Central memory CD8-positive, alpha-beta T cell (primary cell): ENCODE measurements at regions not wholly inside any gene's neighbourhood (a gene's known extent, or its start where the extent isn't known, plus 50 kb on each side); places are given as distances from the start of the nearest gene placed in this dataset.

ENCODE experiments used
- ATAC-seq: fragments of 150-1000 bp; cut with Tn5 transposase; replicated peaks from 2 replicates; pipeline ENCODE4 v1.10.0; 2022; ENCODE audit warnings: mild to moderate bottlenecking, moderate FRiP score, moderate number of reproducible peaks; ENCODE audit not compliant: poor library complexity, severe bottlenecking; ENCODE audit errors: extremely low read depth
- DNase-seq, 2 donors: peaks; one replicate each; pipeline ENCODE4 v3.0.0; 2021; ENCODE audit warnings: low spot score in 2 of 2
- H3K27ac Mint-ChIP-seq: one replicate; pipeline ENCODE4 v1.8.0; 2022; ENCODE audit warnings: low read depth, mild to moderate bottlenecking, moderate library complexity, mixed read lengths
- H3K27me3 Mint-ChIP-seq: one replicate; pipeline ENCODE4 v1.8.0; 2022; ENCODE audit warnings: mixed read lengths
- H3K36me3 Mint-ChIP-seq: one replicate; pipeline ENCODE4 v1.8.0; 2022; ENCODE audit warnings: mild to moderate bottlenecking, moderate library complexity, mixed read lengths; ENCODE audit not compliant: insufficient read depth
- H3K4me1 Mint-ChIP-seq: one replicate; pipeline ENCODE4 v1.8.0; 2022; ENCODE audit warnings: mixed read lengths
- H3K4me3 Mint-ChIP-seq: one replicate; pipeline ENCODE4 v1.8.0; 2022; ENCODE audit warnings: mild to moderate bottlenecking, moderate library complexity, mixed read lengths
- H3K9me3 Mint-ChIP-seq: one replicate; pipeline ENCODE4 v1.8.0; 2022; ENCODE audit warnings: mixed read lengths

GRCh38 chr13:111919849-111920248 is 147.1 kb upstream of the SOX1 start:
- no peak overlapping the region for H3K4me3 Mint-ChIP-seq
- no peaks in the 10 kb centered on the region for H3K9me3 Mint-ChIP-seq
- H3K27ac Mint-ChIP-seq: no peak overlapping the region
- H3K27me3 Mint-ChIP-seq: peaks cover 18% of the 10 kb centered on the region
- no peak for ATAC-seq
- no peak for DNase-seq
- no peaks in the 10 kb centered on the region for H3K4me1 Mint-ChIP-seq
- H3K36me3 Mint-ChIP-seq: no peaks in the 10 kb centered on the region

GRCh38 chr13:111920306-111920931 is 146.5 kb upstream of the SOX1 start:
- Mint-ChIP-seq H3K27ac (no peak overlapping the region), H3K9me3 (no peaks in the 10 kb centered on the region), H3K36me3 (no peaks in the 10 kb centered on the region), H3K4me1 (no peaks in the 10 kb centered on the region), H3K27me3 (peaks cover 18% of the 10 kb centered on the region), H3K4me3 (no peak overlapping the region)
- DNase-seq: no peak
- no peak for ATAC-seq

- H3K27me3 Mint-ChIP-seq: peaks cover 18% of the 10 kb centered on the region
- no peaks in the 10 kb centered on the region for H3K9me3 Mint-ChIP-seq
- no peak overlapping the region for H3K27ac Mint-ChIP-seq
- DNase-seq: no peak
- no peaks in the 10 kb centered on the region for H3K4me1 Mint-ChIP-seq
- no peak for ATAC-seq
- H3K4me3 Mint-ChIP-seq: no peak overlapping the region
- no peaks in the 10 kb centered on the region for H3K36me3 Mint-ChIP-seq
Measured at GRCh38 chr13:111920932-111921705, 145.8 kb upstream of the SOX1 start.

- H3K27ac Mint-ChIP-seq: no peak overlapping the region
- no peak for ATAC-seq
- H3K4me3 Mint-ChIP-seq: no peak overlapping the region
- DNase-seq: no peak
- no peaks in the 10 kb centered on the region for H3K4me1 Mint-ChIP-seq
- no peaks in the 10 kb centered on the region for H3K9me3 Mint-ChIP-seq
- peaks cover 18% of the 10 kb centered on the region for H3K27me3 Mint-ChIP-seq
- no peaks in the 10 kb centered on the region for H3K36me3 Mint-ChIP-seq
Measured at GRCh38 chr13:111922086-111922485, 144.9 kb upstream of the SOX1 start.

GRCh38 chr13:111923439-111923838 is 143.5 kb upstream of the SOX1 start:
- no peak for DNase-seq
- Mint-ChIP-seq H3K27ac (no peak overlapping the region), H3K4me3 (no peak overlapping the region), H3K36me3 (no peaks in the 10 kb centered on the region), H3K4me1 (no peaks in the 10 kb centered on the region), H3K27me3 (peaks cover 10% of the 10 kb centered on the region), H3K9me3 (no peaks in the 10 kb centered on the region)
- ATAC-seq: no peak

GRCh38 chr13:111923991-111924677 is 142.8 kb upstream of the SOX1 start:
- Mint-ChIP-seq H3K4me3 (no peak overlapping the region), H3K4me1 (no peaks in the 10 kb centered on the region), H3K27me3 (peaks cover 10% of the 10 kb centered on the region), H3K9me3 (no peaks in the 10 kb centered on the region), H3K27ac (no peak overlapping the region), H3K36me3 (no peaks in the 10 kb centered on the region)
- ATAC-seq: no peak
- DNase-seq: no peak

GRCh38 chr13:111924678-111925075 is 142.3 kb upstream of the SOX1 start:
- Mint-ChIP-seq H3K36me3 (no peaks in the 10 kb centered on the region), H3K27me3 (peaks cover 10% of the 10 kb centered on the region), H3K4me1 (no peaks in the 10 kb centered on the region), H3K9me3 (no peaks in the 10 kb centered on the region), H3K4me3 (no peak overlapping the region), H3K27ac (no peak overlapping the region)
- ATAC-seq (no peak), DNase-seq (no peak)

- H3K9me3 Mint-ChIP-seq: no peaks in the 10 kb centered on the region
- H3K27ac Mint-ChIP-seq: no peak overlapping the region
- DNase-seq (no peak), ATAC-seq (no peak)
- H3K36me3 Mint-ChIP-seq: no peaks in the 10 kb centered on the region
- no peaks in the 10 kb centered on the region for H3K4me1 Mint-ChIP-seq
- H3K4me3 Mint-ChIP-seq: no peak overlapping the region
- peaks cover 9% of the 10 kb centered on the region for H3K27me3 Mint-ChIP-seq
Measured at GRCh38 chr13:111925146-111925875, 141.6 kb upstream of the SOX1 start.

GRCh38 chr13:111926501-111927180 is 140.3 kb upstream of the SOX1 start:
- Mint-ChIP-seq H3K9me3 (no peaks in the 10 kb centered on the region), H3K4me3 (no peak overlapping the region), H3K27me3 (no peaks in the 10 kb centered on the region)

GRCh38 chr13:111927181-111927540 is 139.8 kb upstream of the SOX1 start:
- Mint-ChIP-seq H3K9me3 (no peaks in the 10 kb centered on the region), H3K4me3 (no peak overlapping the region), H3K4me1 (no peaks in the 10 kb centered on the region), H3K27me3 (no peaks in the 10 kb centered on the region), H3K36me3 (no peaks in the 10 kb centered on the region), H3K27ac (no peak overlapping the region)
- DNase-seq: no peak
- ATAC-seq: no peak

More at GRCh38 chr13:111926501-111927180, 140.3 kb upstream of the SOX1 start:
- ATAC-seq: no peak
- no peak for DNase-seq
- Mint-ChIP-seq H3K36me3 (no peaks in the 10 kb centered on the region), H3K4me1 (no peaks in the 10 kb centered on the region), H3K27ac (no peak overlapping the region)

- Mint-ChIP-seq H3K4me3 (no peak overlapping the region), H3K36me3 (no peaks in the 10 kb centered on the region), H3K27me3 (no peaks in the 10 kb centered on the region), H3K27ac (no peak overlapping the region), H3K4me1 (no peaks in the 10 kb centered on the region), H3K9me3 (peaks cover 8% of the 10 kb centered on the region)
- ATAC-seq: no peak
- no peak for DNase-seq
Measured at GRCh38 chr13:111929036-111929616, 137.8 kb upstream of the SOX1 start.
